SK-N-MC (cell line): ENCODE measurements at regions not wholly inside any gene's neighbourhood (a gene's known extent, or its start where the extent isn't known, plus 50 kb on each side); places are given as distances from the start of the nearest gene placed in this dataset.

Source experiments
- DNase-seq: peaks from one replicate; pipeline ENCODE4 v3.0.0-alpha.2; 2011; ENCODE audit warnings: low read depth, low spot score
- H3K27ac ChIP-seq: fragments of 200-600 bp; sonication (generic); 2 replicates; pipeline ENCODE4 v1.5.1; 2016; ENCODE audit warnings: mixed run types
- H3K36me3 ChIP-seq: fragments of 200-600 bp; sonication (generic); 2 replicates; pipeline ENCODE4 v1.6.1; 2017; ENCODE audit warnings: antibody characterized with exemption, low read length, mixed read lengths; ENCODE audit not compliant: insufficient read depth
- H3K4me3 ChIP-seq: fragments of 200-600 bp; sonication (generic); 2 replicates; pipeline ENCODE4 v1.5.1; 2016
- H3K9ac ChIP-seq: fragments of 200-600 bp; sonication (generic); 2 replicates; pipeline ENCODE4 v1.8.0; 2017; ENCODE audit warnings: mixed run types, mixed read lengths; ENCODE audit not compliant: insufficient read length
- H3K9me3 ChIP-seq: fragments of 200-600 bp; sonication (generic); 2 replicates; pipeline ENCODE4 v1.6.1; 2017; ENCODE audit warnings: low read depth, mild to moderate bottlenecking, antibody characterized with exemption, low read length, moderate library complexity, mixed read lengths
- EZH2 ChIP-seq: fragments of 200-600 bp; sonication (generic); IDR thresholded peaks from one replicate; pipeline ENCODE4 v1.6.1; 2017; ENCODE audit warnings: antibody characterized with exemption
- FOXP2 ChIP-seq: optimal IDR thresholded peaks from 2 replicates; pipeline ENCODE3; 2011; ENCODE audit warnings: mild to moderate bottlenecking, moderate library complexity; ENCODE audit not compliant: insufficient read depth; ENCODE audit errors: extremely low read length, control extremely low read depth
- POLR2AphosphoS5 ChIP-seq: IDR thresholded peaks from 2 replicates; pipeline ENCODE4 v1.6.1; 2012; ENCODE audit warnings: mild to moderate bottlenecking, low read depth, low read length, borderline replicate concordance

DNA sequence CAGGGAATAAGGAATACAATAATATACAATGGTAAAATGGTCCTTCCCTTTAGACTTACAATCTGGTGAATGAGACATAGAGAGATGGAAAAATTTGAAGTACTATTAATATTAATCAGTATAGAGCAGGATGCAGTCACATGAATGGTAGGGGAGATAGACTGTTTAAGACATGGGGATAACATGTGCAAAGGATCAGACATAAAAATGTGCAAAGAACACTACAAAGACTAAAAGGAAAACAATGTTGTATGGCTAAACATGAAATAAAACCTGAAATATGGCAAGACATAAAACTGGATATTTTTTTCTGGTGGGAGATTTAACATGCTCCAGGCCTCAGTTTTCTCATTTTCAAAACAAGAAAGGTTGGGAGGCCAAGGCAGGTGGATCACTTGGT is 182.4 kb upstream of the DPT start:
- Histone ChIP-seq H3K9ac (no peak overlapping the region), H3K36me3 (no peaks in the 10 kb centered on the region), H3K9me3 (no peaks in the 10 kb centered on the region), H3K4me3 (no peak overlapping the region), H3K27ac (no peak overlapping the region)
- no peak for DNase-seq
- TF ChIP-seq EZH2: no peak
- TF ChIP-seq FOXP2: no peak
- no peak for TF ChIP-seq POLR2AphosphoS5

- Histone ChIP-seq H3K9me3 (no peaks in the 10 kb centered on the region), H3K36me3 (no peaks in the 10 kb centered on the region), H3K4me3 (no peak overlapping the region), H3K9ac (no peak overlapping the region), H3K27ac (no peak overlapping the region)
- TF ChIP-seq POLR2AphosphoS5 (no peak), FOXP2 (no peak), EZH2 (no peak)
- DNase-seq: no peak
These were observed 184.9 kb upstream of the DPT start for GRCh38 chr1:168913711-168914463.

- no peak for DNase-seq
- Histone ChIP-seq H3K4me3 (no peak overlapping the region), H3K27ac (no peak overlapping the region), H3K36me3 (no peaks in the 10 kb centered on the region), H3K9me3 (no peaks in the 10 kb centered on the region), H3K9ac (no peak overlapping the region)
- no peak for TF ChIP-seq EZH2
- no peak for TF ChIP-seq FOXP2
- TF ChIP-seq POLR2AphosphoS5: no peak
These were observed 188.3 kb upstream of the DPT start for GRCh38 chr1:168917309-168917708.

DNA sequence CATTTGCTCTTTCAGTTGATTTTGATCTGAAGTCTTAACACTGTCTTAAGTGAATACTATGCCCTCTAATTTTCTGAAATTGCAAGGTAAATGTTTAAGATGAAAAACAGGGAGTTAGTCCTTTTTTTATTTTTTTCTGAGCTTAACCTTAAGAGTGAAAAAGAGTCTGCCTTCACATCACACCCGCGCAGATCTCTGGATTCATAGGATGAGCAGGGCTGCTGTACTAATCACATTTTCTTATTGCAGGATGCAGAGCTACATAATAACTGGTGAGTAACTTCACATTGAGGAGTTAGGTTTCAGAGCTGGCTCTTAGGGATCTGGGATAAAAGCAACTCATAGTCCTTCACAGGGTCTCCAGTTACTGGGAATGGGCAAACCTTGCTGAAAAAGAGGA is 188.7 kb upstream of the ATP1B1 start:
- Histone ChIP-seq H3K9me3 (no peaks in the 10 kb centered on the region), H3K4me3 (no peak overlapping the region), H3K27ac (no peak overlapping the region), H3K36me3 (no peaks in the 10 kb centered on the region), H3K9ac (no peak overlapping the region)
- DNase-seq: no peak
- TF ChIP-seq EZH2 (no peak), POLR2AphosphoS5 (no peak), FOXP2 (no peak)

DNA sequence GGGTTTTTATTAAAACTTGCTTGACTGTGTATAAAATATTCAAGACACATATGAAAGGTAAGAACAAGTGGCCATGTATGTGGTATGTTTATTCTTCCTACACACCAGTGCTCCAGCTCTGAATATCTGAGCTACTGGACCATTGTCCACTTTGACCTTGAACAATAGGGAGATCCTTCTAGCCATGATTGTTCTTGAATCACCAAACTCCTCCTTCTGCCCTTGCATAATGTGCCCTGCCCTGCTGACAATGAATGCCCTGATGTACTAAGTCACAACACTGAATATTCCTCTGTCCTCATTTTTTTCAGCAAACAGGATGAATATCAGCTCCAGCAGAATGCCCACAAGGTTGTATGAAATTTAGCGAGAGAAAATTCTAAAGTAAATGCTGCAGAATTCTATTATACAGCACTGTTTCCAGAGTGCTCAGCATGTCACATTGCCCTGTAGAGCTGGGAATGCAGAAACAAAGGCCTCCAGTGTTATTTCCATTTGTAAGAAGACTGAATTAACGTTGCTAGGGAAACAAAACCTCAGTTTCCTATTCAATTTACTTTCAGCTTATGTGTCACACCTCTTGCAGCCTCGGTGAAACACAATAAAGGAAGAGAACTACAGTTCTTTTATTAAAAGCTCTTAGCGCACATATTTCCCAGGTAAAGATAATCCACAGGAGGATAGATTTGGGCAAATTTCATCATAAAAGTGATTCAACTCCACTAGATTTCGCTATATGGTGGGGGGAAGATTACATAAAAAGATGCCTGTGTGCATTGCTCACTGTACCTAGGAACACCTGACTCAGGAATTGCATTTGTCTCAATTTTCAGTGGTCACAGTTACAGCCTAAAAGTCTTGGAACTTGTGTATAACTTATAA is 187.4 kb upstream of the ATP1B1 start:
- Histone ChIP-seq H3K9ac (no peak overlapping the region), H3K27ac (no peak overlapping the region), H3K9me3 (no peaks in the 10 kb centered on the region), H3K36me3 (no peaks in the 10 kb centered on the region), H3K4me3 (no peak overlapping the region)
- no peak for DNase-seq
- no peak for TF ChIP-seq FOXP2
- TF ChIP-seq EZH2: no peak
- TF ChIP-seq POLR2AphosphoS5: no peak

DNA sequence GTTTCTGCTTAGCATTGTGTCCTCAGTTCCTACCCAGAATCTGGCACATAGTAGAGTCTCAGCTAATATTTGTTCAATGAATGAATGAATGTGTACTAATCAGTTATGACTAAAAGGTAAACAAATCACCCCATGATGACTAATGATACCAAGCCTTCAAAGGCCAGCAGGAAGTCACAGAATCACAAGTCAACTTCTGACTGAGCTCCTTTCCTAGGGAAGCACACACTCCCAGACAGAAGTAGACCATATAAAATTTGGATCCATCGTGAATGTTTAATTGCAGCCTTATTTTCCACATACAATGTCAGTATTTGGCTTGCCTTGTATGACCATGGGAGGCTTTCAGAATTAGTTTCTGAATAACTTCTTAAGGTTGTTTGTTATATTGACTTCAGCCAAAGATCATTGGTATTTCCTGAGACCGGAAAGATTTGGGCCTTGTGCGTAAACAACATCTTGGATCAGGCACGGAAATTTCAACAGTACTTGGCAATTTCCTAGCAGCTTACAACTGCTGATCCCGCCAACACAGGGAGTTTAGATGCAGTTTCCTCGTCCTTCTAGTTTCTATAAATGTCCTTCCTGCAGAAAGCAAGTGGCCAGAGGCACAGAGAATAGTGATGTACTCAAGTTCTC is 185.9 kb upstream of the ATP1B1 start:
- H3K36me3 ChIP-seq: no peaks in the 10 kb centered on the region
- DNase-seq: no peak
- H3K27ac ChIP-seq: no peak overlapping the region

GRCh38 chr1:168921629-168922028 is 184.9 kb upstream of the ATP1B1 start:
- H3K9ac ChIP-seq: no peak overlapping the region
- H3K27ac ChIP-seq: no peak overlapping the region
- H3K36me3 ChIP-seq: no peaks in the 10 kb centered on the region
- H3K9me3 ChIP-seq: no peaks in the 10 kb centered on the region
- no peak for DNase-seq
- H3K4me3 ChIP-seq: no peak overlapping the region
- TF ChIP-seq FOXP2: no peak
- TF ChIP-seq POLR2AphosphoS5: no peak
- no peak for TF ChIP-seq EZH2

More for the DNA sequence above, 185.9 kb upstream of the ATP1B1 start:
- TF ChIP-seq POLR2AphosphoS5: no peak
- TF ChIP-seq EZH2: no peak
- no peak for TF ChIP-seq FOXP2
- no peak overlapping the region for H3K9ac ChIP-seq
- no peak overlapping the region for H3K4me3 ChIP-seq
- no peaks in the 10 kb centered on the region for H3K9me3 ChIP-seq

- DNase-seq: no peak
- no peak overlapping the region for H3K9ac ChIP-seq
- no peak overlapping the region for H3K27ac ChIP-seq
- no peaks in the 10 kb centered on the region for H3K36me3 ChIP-seq
- H3K9me3 ChIP-seq: no peaks in the 10 kb centered on the region
- no peak for TF ChIP-seq FOXP2
- no peak for TF ChIP-seq POLR2AphosphoS5
- no peak for TF ChIP-seq EZH2
- no peak overlapping the region for H3K4me3 ChIP-seq
These were observed 182.9 kb upstream of the ATP1B1 start for GRCh38 chr1:168923521-168924136.
